AG09319 (cell line): ENCODE measurements at regions not wholly inside any gene's neighbourhood (a gene's known extent, or its start where the extent isn't known, plus 50 kb on each side); places are given as distances from the start of the nearest gene placed in this dataset.

Experiments used
- DNase-seq: peaks from one replicate; pipeline ENCODE4 v3.0.0-alpha.2; 2010; ENCODE audit warnings: low read depth; ENCODE audit errors: extremely low read depth
- TF ChIP-seq, protein P1 (sequence below): IDR thresholded peaks from 2 replicates; pipeline ENCODE4 v1.5.1; 2011; ENCODE audit warnings: low read depth, mild to moderate bottlenecking, inconsistent platforms, low read length, moderate library complexity

DNA sequence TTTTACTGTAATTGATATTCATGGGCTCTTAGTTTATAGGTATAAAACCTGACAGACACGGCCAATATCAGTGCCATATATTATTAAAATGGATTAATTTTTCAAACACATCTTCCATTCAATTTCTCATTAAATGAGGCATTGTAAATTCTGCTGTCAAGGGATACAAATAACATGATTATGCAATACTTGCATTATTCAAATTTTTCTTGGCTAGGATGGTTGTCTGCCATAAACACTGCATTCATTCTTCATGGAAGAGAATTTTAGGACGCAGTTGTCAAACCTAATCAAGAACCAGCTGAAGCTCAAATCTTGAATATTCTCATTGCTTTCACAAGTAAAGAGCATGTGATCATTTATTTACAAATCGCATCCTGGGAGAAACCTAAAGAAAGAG is 255.6 kb downstream of the RDH14 start:
- no peak for DNase-seq
- TF ChIP-seq, protein P1, sequence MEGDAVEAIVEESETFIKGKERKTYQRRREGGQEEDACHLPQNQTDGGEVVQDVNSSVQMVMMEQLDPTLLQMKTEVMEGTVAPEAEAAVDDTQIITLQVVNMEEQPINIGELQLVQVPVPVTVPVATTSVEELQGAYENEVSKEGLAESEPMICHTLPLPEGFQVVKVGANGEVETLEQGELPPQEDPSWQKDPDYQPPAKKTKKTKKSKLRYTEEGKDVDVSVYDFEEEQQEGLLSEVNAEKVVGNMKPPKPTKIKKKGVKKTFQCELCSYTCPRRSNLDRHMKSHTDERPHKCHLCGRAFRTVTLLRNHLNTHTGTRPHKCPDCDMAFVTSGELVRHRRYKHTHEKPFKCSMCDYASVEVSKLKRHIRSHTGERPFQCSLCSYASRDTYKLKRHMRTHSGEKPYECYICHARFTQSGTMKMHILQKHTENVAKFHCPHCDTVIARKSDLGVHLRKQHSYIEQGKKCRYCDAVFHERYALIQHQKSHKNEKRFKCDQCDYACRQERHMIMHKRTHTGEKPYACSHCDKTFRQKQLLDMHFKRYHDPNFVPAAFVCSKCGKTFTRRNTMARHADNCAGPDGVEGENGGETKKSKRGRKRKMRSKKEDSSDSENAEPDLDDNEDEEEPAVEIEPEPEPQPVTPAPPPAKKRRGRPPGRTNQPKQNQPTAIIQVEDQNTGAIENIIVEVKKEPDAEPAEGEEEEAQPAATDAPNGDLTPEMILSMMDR, result no peak

GRCh38 chr2:18301421-18302139 is 258.9 kb downstream of the RDH14 start:
- TF ChIP-seq, protein P1, result no peak
- DNase-seq, result no peak

GRCh38 chr2:18299423-18300212 is 260.8 kb downstream of the RDH14 start:
- DNase-seq, result peak; percentile 28
- TF ChIP-seq, protein P1, result no peak

DNA sequence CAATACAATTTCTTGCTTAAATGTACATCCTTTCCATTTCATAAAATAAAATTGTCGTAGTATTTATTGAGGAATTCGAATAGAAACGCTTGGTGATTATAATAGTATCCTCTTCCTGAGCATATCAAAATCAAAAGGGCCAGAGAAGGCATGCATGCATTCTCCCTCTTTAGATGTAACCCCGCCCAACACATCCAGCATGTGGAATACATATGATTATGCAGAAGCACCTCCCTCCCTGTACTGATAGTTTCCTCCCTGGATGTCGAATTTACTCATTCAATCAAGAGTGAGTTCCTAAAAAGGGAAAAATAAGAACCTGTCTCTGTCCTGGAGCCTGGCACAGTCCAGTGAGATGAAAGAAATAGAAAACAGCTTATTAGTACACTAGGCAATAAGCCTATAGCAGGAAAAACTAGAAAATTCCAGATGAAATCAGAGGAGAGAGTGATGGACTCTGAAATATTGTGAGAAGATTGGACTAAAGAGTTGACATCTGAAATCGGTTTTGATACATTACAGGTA is 262.9 kb downstream of the RDH14 start:
- DNase-seq, result no peak
- TF ChIP-seq, protein P1, result no peak

- TF ChIP-seq, protein P1, result no peak
- no peak for DNase-seq
Observed at GRCh38 chr2:18290386-18290785, 270.1 kb downstream of the RDH14 start.

- TF ChIP-seq, protein P1, result no peak
- no peak for DNase-seq
Observed at GRCh38 chr2:18286897-18287296, 273.6 kb downstream of the RDH14 start.

- TF ChIP-seq, protein P1, result no peak
- DNase-seq, result no peak
Observed at GRCh38 chr2:18284331-18284730, 276.1 kb downstream of the RDH14 start.
